Ishikawa (cell line): ENCODE measurements at regions not wholly inside any gene's neighbourhood (a gene's known extent, or its start where the extent isn't known, plus 50 kb on each side); places are given as distances from the start of the nearest gene placed in this dataset.

Experiments
- CEBPB ChIP-seq: IDR thresholded peaks from 2 replicates; pipeline ENCODE4 v1.6.1; 2012
- CREB1 ChIP-seq: IDR thresholded peaks from 2 replicates; pipeline ENCODE4 v1.6.1; 2012; ENCODE audit warnings: low read depth
- EGR1 ChIP-seq: IDR thresholded peaks from 2 replicates; pipeline ENCODE4 v1.6.1; 2012
- FOXM1 ChIP-seq: IDR thresholded peaks from 2 replicates; pipeline ENCODE4 v1.6.1; 2012; ENCODE audit warnings: low read depth, borderline replicate concordance
- MAX ChIP-seq: IDR thresholded peaks from 2 replicates; pipeline ENCODE4 v1.6.1; 2012
- NFIC ChIP-seq: IDR thresholded peaks from 2 replicates; pipeline ENCODE4 v1.6.1; 2012
- RAD21 ChIP-seq: IDR thresholded peaks from 2 replicates; pipeline ENCODE4 v1.6.1; 2012; ENCODE audit warnings: low read depth
- REST ChIP-seq: IDR thresholded peaks from 2 replicates; pipeline ENCODE4 v1.6.1; 2012; ENCODE audit warnings: low read depth, mild to moderate bottlenecking
- TAF1 ChIP-seq: IDR thresholded peaks from 2 replicates; pipeline ENCODE4 v1.6.1; 2012; ENCODE audit warnings: low read depth, mild to moderate bottlenecking
- TCF12 ChIP-seq: IDR thresholded peaks from 2 replicates; pipeline ENCODE4 v1.6.1; 2012; ENCODE audit warnings: low read depth
- TEAD4 ChIP-seq: IDR thresholded peaks from 2 replicates; pipeline ENCODE4 v1.6.1; 2012
- USF1 ChIP-seq: IDR thresholded peaks from 2 replicates; pipeline ENCODE4 v1.6.1; 2012
- YY1 ChIP-seq: IDR thresholded peaks from 2 replicates; pipeline ENCODE4 v1.6.1; 2012; ENCODE audit warnings: low read depth
- ZBTB7A ChIP-seq: IDR thresholded peaks from 2 replicates; pipeline ENCODE4 v1.6.1; 2012; ENCODE audit warnings: low read depth

GRCh38 chr6:21402368-21402767, 191.2 kb upstream of the SOX4 start:
- no peak for TF ChIP-seq EGR1
- TF ChIP-seq RAD21: no peak
- no peak for TF ChIP-seq FOXM1
- no peak for TF ChIP-seq CEBPB
- no peak for TF ChIP-seq USF1
- no peak for TF ChIP-seq TEAD4
- TF ChIP-seq TAF1: no peak
- no peak for TF ChIP-seq REST
- no peak for TF ChIP-seq NFIC
- no peak for TF ChIP-seq MAX

- TF ChIP-seq YY1 (no peak), ZBTB7A (no peak), CEBPB (no peak), NFIC (no peak), EGR1 (no peak), FOXM1 (no peak), REST (no peak), TCF12 (no peak), USF1 (no peak), RAD21 (no peak)
Measured at GRCh38 chr6:21404577-21404976, 189.0 kb upstream of the SOX4 start.

GRCh38 chr6:21406316-21406715, 187.2 kb upstream of the SOX4 start:
- TF ChIP-seq TEAD4: no peak
- no peak for TF ChIP-seq RAD21
- no peak for TF ChIP-seq TCF12
- TF ChIP-seq CEBPB: no peak
- TF ChIP-seq FOXM1: no peak
- TF ChIP-seq MAX: no peak
- no peak for TF ChIP-seq CREB1
- TF ChIP-seq ZBTB7A: no peak
- TF ChIP-seq USF1: no peak
- TF ChIP-seq NFIC: no peak
- no peak for TF ChIP-seq TAF1
- no peak for TF ChIP-seq REST

- TF ChIP-seq TEAD4 (no peak), EGR1 (no peak), FOXM1 (no peak), REST (no peak), CREB1 (no peak), MAX (no peak), CEBPB (no peak), RAD21 (no peak)
Measured at GRCh38 chr6:21409231-21409630, 184.3 kb upstream of the SOX4 start.
